ENCODE measurements at regions not wholly inside any gene's neighbourhood (a gene's known extent, or its start where the extent isn't known, plus 50 kb on each side); places are given as distances from the start of the nearest gene placed in this dataset.
"Not testable (repeated sequence)": the region's sequence is repeated elsewhere in the genome, so short reads cannot be mapped to it uniquely, and the experiment has no call there.

GRCh38 chr15:84395881-84396280, 160.3 kb downstream of the GOLGA6L4 start:
- not testable (repeated sequence) for TF ChIP-seq USF1 (IDR thresholded peaks at IDR 0.05; ENCODE audit: borderline replicate concordance, low read depth); YY1 (IDR thresholded peaks at IDR 0.05; ENCODE audit: low read depth); CTCF (IDR thresholded peaks at IDR 0.05); MXI1 (IDR thresholded peaks at IDR 0.05; ENCODE audit: low read depth, low read length); RAD21 (IDR thresholded peaks at IDR 0.05; ENCODE audit: low read length); NRF1 (IDR thresholded peaks at IDR 0.05; ENCODE audit: low read depth, low read length); REST (IDR thresholded peaks at IDR 0.05; ENCODE audit: low read depth, low read length); MEF2A (IDR thresholded peaks at IDR 0.05; ENCODE audit: borderline replicate concordance, low read depth)
